HepG2 (cell line): ENCODE measurements at regions not wholly inside any gene's neighbourhood (a gene's known extent, or its start where the extent isn't known, plus 50 kb on each side); places are given as distances from the start of the nearest gene placed in this dataset.

Experiments used
- CTCF ChIP-seq: sonication (generic); formaldehyde crosslinking; IDR thresholded peaks from 2 replicates; pipeline ENCODE4 v1.5.0; 2020; ENCODE audit warnings: mild to moderate bottlenecking, missing genetic modification reagents, moderate library complexity
- EZH2 ChIP-seq: conservative IDR thresholded peaks from 2 replicates; pipeline ENCODE4 v1.6.1; 2012; ENCODE audit warnings: mild to moderate bottlenecking, low read depth, low read length, moderate library complexity
- FOSL1 ChIP-seq: sonication (generic); formaldehyde crosslinking; IDR thresholded peaks from 2 replicates; pipeline ENCODE4 v1.9.0; 2021; ENCODE audit warnings: missing genetic modification reagents, borderline replicate concordance
- HNF1A ChIP-seq, 2 experiments: sonication (generic) in 1 of 2; formaldehyde crosslinking in 1 of 2; IDR thresholded peaks; 2 replicates each; pipeline versions ENCODE4 v1.4.0 to v1.6.1; 2016 to 2020; ENCODE audit warnings: borderline replicate concordance in 1 of 2, low read depth in 1 of 2, mild to moderate bottlenecking in 1 of 2, missing genetic modification reagents in 1 of 2
- NFYB ChIP-seq: sonication (generic); formaldehyde crosslinking; IDR thresholded peaks from 2 replicates; pipeline ENCODE4 v1.4.0; 2020; ENCODE audit warnings: missing genetic modification reagents
- PBX2 ChIP-seq: IDR thresholded peaks from 2 replicates; pipeline ENCODE4 v1.6.1; 2016; ENCODE audit warnings: control low read depth
- SETDB1 ChIP-seq: sonication (generic); formaldehyde crosslinking; IDR thresholded peaks from 2 replicates; pipeline ENCODE4 v1.5.1; 2020; ENCODE audit warnings: missing genetic modification reagents, mild to moderate bottlenecking, borderline replicate concordance
- TFE3 ChIP-seq: IDR thresholded peaks from 2 replicates; pipeline ENCODE4 v1.6.1; 2016
- YY1 ChIP-seq: IDR thresholded peaks from 2 replicates; pipeline ENCODE4 v1.6.1; 2011; ENCODE audit warnings: low read length, low read depth, moderate library complexity, mild to moderate bottlenecking; ENCODE audit not compliant: insufficient read depth, insufficient replicate concordance
- ZNF280B ChIP-seq: sonication (generic); formaldehyde crosslinking; IDR thresholded peaks from 2 replicates; pipeline ENCODE4 v1.5.0; 2020; ENCODE audit warnings: missing genetic modification reagents, mild to moderate bottlenecking, borderline replicate concordance
- ZNF770 ChIP-seq: sonication (generic); formaldehyde crosslinking; IDR thresholded peaks from 2 replicates; pipeline ENCODE4 v1.5.0; 2020; ENCODE audit warnings: mild to moderate bottlenecking, missing genetic modification reagents

- TF ChIP-seq FOSL1 (no peak), ZNF770 (CRISPR knock-in tag) (no peak), HNF1A (IDR thresholded peaks at IDR 0.05; ENCODE audit: low read depth) (no peak), HNF1A (CRISPR knock-in tag; IDR thresholded peaks at IDR 0.05; ENCODE audit: borderline replicate concordance) (no peak), CTCF (CRISPR knock-in tag) (no peak), PBX2 (CRISPR knock-in tag) (no peak), ZNF280B (CRISPR knock-in tag) (no peak), EZH2 (no peak), SETDB1 (no peak), NFYB (no peak), YY1 (no peak), TFE3 (CRISPR knock-in tag) (no peak)
These were observed 244.9 kb downstream of the C7orf25 start for GRCh38 chr7:42666994-42667393.
